Lower leg skin (tissue), 4 donors: ENCODE measurements at regions not wholly inside any gene's neighbourhood (a gene's known extent, or its start where the extent isn't known, plus 50 kb on each side); places are given as distances from the start of the nearest gene placed in this dataset.

Source experiments
- DNase-seq, 2 donors: peaks; one replicate each; pipeline ENCODE4 v3.0.0-alpha.2; 2019; ENCODE audit warnings: low spot score in 2 of 2
- H3K4me3 ChIP-seq: fragments of 200-600 bp; sonication (generic); 2 replicates; pipeline ENCODE4 v1.5.1; 2017; ENCODE audit warnings: mild to moderate bottlenecking, low read depth; ENCODE audit not compliant: poor library complexity, severe bottlenecking
- CTCF ChIP-seq, 3 donors: fragments of 450-650 bp; IDR thresholded peaks; one replicate each; pipeline ENCODE4 v1.5.1; 2016; ENCODE audit warnings: antibody characterized with exemption in 3 of 3, mild to moderate bottlenecking in 3 of 3, moderate library complexity in 2 of 3
- POLR2A ChIP-seq, 2 donors: fragments of 450-650 bp; IDR thresholded peaks; one replicate each; pipeline ENCODE4 v1.6.1; 2016 to 2017; ENCODE audit warnings: antibody characterized with exemption in 2 of 2, mild to moderate bottlenecking in 1 of 2, moderate library complexity in 1 of 2
- WGBS, 2 donors: methylation state at CpG; one replicate each; pipeline ENCODE4 v1.1.5; 2018; 5-methylcytosine and 5-hydroxymethylcytosine counted together
- intact Hi-C: fragments of 100-400 bp; cut with DNase I; formaldehyde crosslinking; loops from one replicate; pipeline ENCODE4 v1.15.0; 2023; ENCODE audit warnings: low total_unique reads

GRCh38 chr1:81288689-81289088 lies 512.0 kb upstream of the ADGRL2 start:
- WGBS, 2 donors = 86 to 88% methylated on average over 2 of the region's 2 CpGs
- no peak for TF ChIP-seq POLR2A (IDR thresholded peaks at IDR 0.05)
- H3K4me3 ChIP-seq = no peak overlapping the region
- intact Hi-C loops = no loop called here
- DNase-seq = no peak

- TF ChIP-seq CTCF (IDR thresholded peaks at IDR 0.05) (no peak), POLR2A (IDR thresholded peaks at IDR 0.05) (no peak)
- intact Hi-C loops = no loop called here
- H3K4me3 ChIP-seq = no peak overlapping the region
- no peak for DNase-seq
- whole genome bisulfite sequencing, 2 donors = 34 to 52% methylated on average over 2 of the region's 2 CpGs
Observed at GRCh38 chr1:81287411-81288080, 513.2 kb upstream of the ADGRL2 start.

DNA sequence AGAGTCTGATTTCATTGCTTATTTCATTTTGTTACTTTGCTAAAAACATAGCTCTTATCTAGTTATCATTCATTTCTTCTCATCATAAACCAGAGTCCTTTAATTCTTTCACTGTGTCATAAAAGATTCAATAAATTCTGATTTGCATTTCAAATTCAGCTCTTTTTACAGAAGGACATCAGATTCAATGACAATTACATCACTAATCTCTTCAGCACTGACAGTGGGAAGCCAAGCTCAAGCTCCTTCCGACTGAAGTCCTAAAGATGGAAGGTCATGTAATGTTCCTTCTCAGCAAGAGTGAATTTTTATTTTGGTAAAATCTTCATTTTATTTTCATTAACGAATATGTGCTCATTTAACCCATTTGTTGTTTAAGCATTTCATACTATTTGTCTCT lies 530.7 kb upstream of the ADGRL2 start:
- DNase-seq = no peak
- WGBS, 2 donors = 91 to 94% methylated on average over 2 of the region's 2 CpGs
- H3K4me3 ChIP-seq = no peak overlapping the region
- intact Hi-C loops = no loop called here
- TF ChIP-seq CTCF (IDR thresholded peaks at IDR 0.05) (no peak), POLR2A (IDR thresholded peaks at IDR 0.05) (no peak)

DNA sequence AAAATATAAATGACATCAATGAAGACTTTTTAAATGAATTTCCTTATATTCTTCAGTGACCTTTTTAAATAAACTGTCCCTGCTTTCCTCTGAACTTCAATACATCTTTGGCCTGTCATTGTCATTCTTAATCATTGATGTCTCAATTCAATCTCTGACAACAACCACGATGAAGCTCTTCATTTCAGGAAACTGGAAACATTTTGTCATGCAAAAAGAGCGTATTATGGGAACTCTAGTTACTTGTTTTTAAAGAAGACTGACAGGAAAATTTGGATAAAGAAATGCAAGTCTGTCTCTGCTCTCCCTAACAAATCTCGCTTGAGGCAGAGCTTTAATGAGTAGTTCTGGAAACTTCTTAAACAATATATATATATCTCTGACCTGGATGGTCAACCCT lies 535.8 kb upstream of the ADGRL2 start:
- intact Hi-C loops = no loop called here
- TF ChIP-seq CTCF (IDR thresholded peaks at IDR 0.05) (no peak), POLR2A (IDR thresholded peaks at IDR 0.05) (no peak)
- no peak for DNase-seq
- no peak overlapping the region for H3K4me3 ChIP-seq
- WGBS, 2 donors = 51 to 54% methylated on average over 3 of the region's 3 CpGs

DNA sequence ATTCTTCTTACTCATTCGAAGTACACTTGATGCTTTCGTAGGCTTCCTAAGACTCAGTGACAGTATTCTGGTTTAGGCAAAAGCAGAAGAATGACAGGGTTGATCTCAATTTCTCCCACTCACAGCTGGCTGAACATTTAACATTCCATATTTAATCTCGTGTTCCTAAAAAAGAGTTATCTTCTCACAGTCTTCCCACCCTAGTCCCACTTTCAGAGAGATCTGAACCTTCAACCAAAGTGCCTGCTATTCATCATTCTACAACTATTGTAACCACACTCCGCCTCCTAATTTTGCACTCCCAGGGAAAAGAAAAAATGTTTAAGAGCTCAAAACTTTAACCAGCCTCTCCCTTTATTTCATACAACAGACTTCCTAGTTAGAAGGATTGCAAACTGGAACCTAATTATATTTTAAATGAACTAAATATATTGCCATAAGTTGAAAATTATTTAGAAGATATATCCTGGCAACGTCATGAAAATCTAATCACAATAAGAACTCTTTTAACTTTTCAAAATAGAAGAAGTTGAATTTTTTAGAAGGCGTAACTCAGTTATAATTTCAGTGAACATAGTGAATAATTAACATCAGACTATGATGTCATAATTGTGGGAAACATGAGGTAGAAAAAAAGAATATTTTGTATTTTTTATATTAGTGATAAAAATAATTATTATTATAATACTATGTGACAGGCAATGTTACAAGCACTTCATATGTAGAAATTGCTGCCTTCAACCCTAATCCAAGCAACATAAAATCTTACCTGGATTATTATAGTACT lies 540.9 kb upstream of the ADGRL2 start:
- intact Hi-C loops = no loop called here
- TF ChIP-seq POLR2A (IDR thresholded peaks at IDR 0.05) (no peak), CTCF (IDR thresholded peaks at IDR 0.05) (no peak)
- no peak for DNase-seq
- H3K4me3 ChIP-seq = no peak overlapping the region
- WGBS, 2 donors = 81 to 90% methylated on average over 6 of the region's 6 CpGs

DNA sequence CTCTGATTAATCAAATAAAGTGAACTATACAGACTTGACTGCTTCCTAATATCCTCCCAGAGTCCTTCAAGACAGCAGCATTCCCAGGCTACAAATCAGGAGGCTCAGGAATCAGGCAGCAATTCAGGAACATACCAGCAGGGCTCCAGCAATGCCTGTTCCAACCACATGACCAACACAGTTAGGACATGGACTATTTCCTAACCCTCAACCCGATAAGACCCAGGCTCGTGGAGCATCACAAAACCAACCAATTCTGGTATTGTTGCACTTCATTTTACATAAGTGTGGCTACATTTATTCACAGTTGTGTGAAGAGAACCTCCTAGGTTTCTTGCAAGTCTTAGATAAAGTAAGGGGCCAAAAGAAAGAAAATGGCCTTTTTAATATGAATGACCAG lies 546.2 kb upstream of the ADGRL2 start:
- no peak for DNase-seq
- no peak overlapping the region for H3K4me3 ChIP-seq
- TF ChIP-seq CTCF (IDR thresholded peaks at IDR 0.05) = no peak
- no peak for TF ChIP-seq POLR2A (IDR thresholded peaks at IDR 0.05)
- intact Hi-C loops = no loop called here
- WGBS, 2 donors = 82 to 94% methylated on average over 2 of the region's 2 CpGs
